HAP-1 (cell line): ENCODE measurements at regions not wholly inside any gene's neighbourhood (a gene's known extent, or its start where the extent isn't known, plus 50 kb on each side); places are given as distances from the start of the nearest gene placed in this dataset.
"Not testable (repeated sequence)": the region's sequence is repeated elsewhere in the genome, so short reads cannot be mapped to it uniquely, and the experiment has no call there.

ENCODE experiments used
- DNase-seq, 2 experiments: peaks; one replicate each; pipeline ENCODE4 v3.0.0-alpha.2; 2016 to 2020; ENCODE audit warnings: low spot score in 2 of 2
- H3K27me3 ChIP-seq: fragments of 250-450 bp; sonication (Bioruptor Pico); 2 replicates; pipeline ENCODE4 v1.5.1; 2020; ENCODE audit warnings: low read depth, mild to moderate bottlenecking, moderate library complexity
- H3K36me3 ChIP-seq: fragments of 250-450 bp; sonication (Bioruptor Pico); replicated peaks from 2 replicates; pipeline ENCODE4 v1.5.1; 2020; ENCODE audit warnings: mild to moderate bottlenecking
- H3K4me1 ChIP-seq: fragments of 250-450 bp; sonication (Bioruptor Pico); 2 replicates; pipeline ENCODE4 v1.5.1; 2020; ENCODE audit warnings: mild to moderate bottlenecking
- H3K4me3 ChIP-seq: fragments of 250-450 bp; sonication (Bioruptor Pico); 2 replicates; pipeline ENCODE4 v1.5.1; 2020; ENCODE audit warnings: mild to moderate bottlenecking, moderate library complexity
- H3K9me3 ChIP-seq: fragments of 250-450 bp; sonication (Bioruptor Pico); 2 replicates; pipeline ENCODE4 v1.5.1; 2020; ENCODE audit warnings: mild to moderate bottlenecking, moderate library complexity
- in situ Hi-C: fragments of 300-500 bp; cut with MboI; formaldehyde crosslinking; loops from 3 replicates; pipeline ENCODE4 v1.14.3; 2020; ENCODE audit warnings: low sequenced_read_pairs, inconsistent platforms, mixed read lengths

GRCh38 chr3:159510988-159511387, 477.6 kb upstream of the IL12A start:
- DNase-seq, H3K4me3 ChIP-seq, H3K4me1 ChIP-seq, in situ Hi-C loops, H3K36me3 ChIP-seq, H3K27me3 ChIP-seq, H3K9me3 ChIP-seq: not testable (repeated sequence)

GRCh38 chr3:159513444-159513843, 475.2 kb upstream of the IL12A start:
- Histone ChIP-seq H3K4me3 (no peak overlapping the region), H3K36me3 (no peaks in the 10 kb centered on the region), H3K27me3 (peaks cover 8% of the 10 kb centered on the region; the same call in 1 of the 2 replicates), H3K4me1 (no peaks in the 10 kb centered on the region), H3K9me3 (no peaks in the 10 kb centered on the region; the same call in 1 of the 2 replicates)
- DNase-seq: no peak
- in situ Hi-C loops: no loop called here

GRCh38 chr3:159513867-159514380, 474.7 kb upstream of the IL12A start:
- H3K4me1 ChIP-seq: no peaks in the 10 kb centered on the region
- no peaks in the 10 kb centered on the region; the same call in 1 of the 2 replicates for H3K9me3 ChIP-seq
- no peak for DNase-seq
- in situ Hi-C loops: no loop called here
- H3K27me3 ChIP-seq: peaks cover 8% of the 10 kb centered on the region; the same call in 1 of the 2 replicates
- no peak overlapping the region for H3K4me3 ChIP-seq
- no peaks in the 10 kb centered on the region for H3K36me3 ChIP-seq

GRCh38 chr3:159517105-159517504, 471.5 kb upstream of the IL12A start:
- no peaks in the 10 kb centered on the region for H3K36me3 ChIP-seq
- in situ Hi-C loops: no loop called here

GRCh38 chr3:159520638-159521037, 468.0 kb upstream of the IL12A start:
- peaks cover 4% of the 10 kb centered on the region; the same call in 1 of the 2 replicates for H3K27me3 ChIP-seq
- no peaks in the 10 kb centered on the region for H3K9me3 ChIP-seq
- DNase-seq: no peak
- no peaks in the 10 kb centered on the region for H3K4me1 ChIP-seq
- H3K36me3 ChIP-seq: no peaks in the 10 kb centered on the region
- in situ Hi-C loops: no loop called here
- no peak overlapping the region for H3K4me3 ChIP-seq

More at GRCh38 chr3:159517105-159517504, 471.5 kb upstream of the IL12A start:
- peaks cover 8% of the 10 kb centered on the region; the same call in 1 of the 2 replicates for H3K27me3 ChIP-seq
- no peak for DNase-seq
- no peaks in the 10 kb centered on the region; the same call in 1 of the 2 replicates for H3K9me3 ChIP-seq
- no peak overlapping the region for H3K4me3 ChIP-seq
- H3K4me1 ChIP-seq: no peaks in the 10 kb centered on the region

- Histone ChIP-seq H3K36me3 (no peaks in the 10 kb centered on the region), H3K27me3 (no peaks in the 10 kb centered on the region), H3K9me3 (no peaks in the 10 kb centered on the region), H3K4me3 (no peak overlapping the region), H3K4me1 (no peaks in the 10 kb centered on the region)
- in situ Hi-C loops: no loop called here
- peak; percentile 30 to 77 for DNase-seq
These were observed 466.4 kb upstream of the IL12A start for GRCh38 chr3:159522276-159522675.

- no peak overlapping the region for H3K4me3 ChIP-seq
- DNase-seq: no peak
- in situ Hi-C loops: no loop called here
- no peaks in the 10 kb centered on the region; the same call in 1 of the 2 replicates for H3K4me1 ChIP-seq
- no peaks in the 10 kb centered on the region for H3K9me3 ChIP-seq
- 0 out of 2 replicates have a peak, but pooled peaks cover 7% of the 10 kb centered on the region for H3K27me3 ChIP-seq
- no peaks in the 10 kb centered on the region for H3K36me3 ChIP-seq
These were observed 460.3 kb upstream of the IL12A start for GRCh38 chr3:159528251-159528895.

GRCh38 chr3:159532577-159532976, 456.1 kb upstream of the IL12A start:
- Histone ChIP-seq H3K4me1 (no peaks in the 10 kb centered on the region; the same call in 1 of the 2 replicates), H3K27me3 (0 out of 2 replicates have a peak, but pooled peaks cover 7% of the 10 kb centered on the region), H3K4me3 (no peak overlapping the region), H3K9me3 (no peaks in the 10 kb centered on the region), H3K36me3 (no peaks in the 10 kb centered on the region)
- in situ Hi-C loops: no loop called here
- no peak for DNase-seq

GRCh38 chr3:159534496-159534895, 454.1 kb upstream of the IL12A start:
- Histone ChIP-seq H3K27me3 (peaks cover 4% of the 10 kb centered on the region; the same call in 1 of the 2 replicates), H3K4me1 (no peaks in the 10 kb centered on the region), H3K36me3 (no peaks in the 10 kb centered on the region), H3K9me3 (no peaks in the 10 kb centered on the region), H3K4me3 (no peak overlapping the region)
- in situ Hi-C loops: no loop called here
- DNase-seq: no peak

GRCh38 chr3:159536876-159537275, 451.8 kb upstream of the IL12A start:
- no peak for DNase-seq
- Histone ChIP-seq H3K9me3 (no peaks in the 10 kb centered on the region), H3K36me3 (no peaks in the 10 kb centered on the region), H3K4me1 (no peaks in the 10 kb centered on the region), H3K4me3 (no peak overlapping the region), H3K27me3 (peaks cover 4% of the 10 kb centered on the region; the same call in 1 of the 2 replicates)
- in situ Hi-C loops: no loop called here

- Histone ChIP-seq H3K9me3 (no peaks in the 10 kb centered on the region), H3K4me1 (no peaks in the 10 kb centered on the region), H3K4me3 (no peak overlapping the region), H3K36me3 (no peaks in the 10 kb centered on the region), H3K27me3 (peaks cover 4% of the 10 kb centered on the region; the same call in 1 of the 2 replicates)
- no peak for DNase-seq
- in situ Hi-C loops: no loop called here
These were observed 450.1 kb upstream of the IL12A start for GRCh38 chr3:159538507-159538906.

GRCh38 chr3:159540882-159541495, 447.6 kb upstream of the IL12A start:
- no peaks in the 10 kb centered on the region for H3K9me3 ChIP-seq
- in situ Hi-C loops: no loop called here
- no peaks in the 10 kb centered on the region for H3K36me3 ChIP-seq
- peaks cover 4% of the 10 kb centered on the region; the same call in 1 of the 2 replicates for H3K27me3 ChIP-seq
- no peak for DNase-seq
- H3K4me3 ChIP-seq: no peak overlapping the region
- no peaks in the 10 kb centered on the region for H3K4me1 ChIP-seq

- DNase-seq: no peak
- Histone ChIP-seq H3K36me3 (no peaks in the 10 kb centered on the region), H3K27me3 (peaks cover 9% of the 10 kb centered on the region; the same call in 1 of the 2 replicates), H3K4me1 (no peaks in the 10 kb centered on the region), H3K9me3 (no peaks in the 10 kb centered on the region), H3K4me3 (no peak overlapping the region)
- in situ Hi-C loops: no loop called here
These were observed 439.8 kb upstream of the IL12A start for GRCh38 chr3:159548675-159549335.

- no peaks in the 10 kb centered on the region for H3K9me3 ChIP-seq
- H3K4me3 ChIP-seq: no peak overlapping the region
- no peaks in the 10 kb centered on the region for H3K27me3 ChIP-seq
- no peak for DNase-seq
- peaks cover 5% of the 10 kb centered on the region for H3K4me1 ChIP-seq
- no peaks in the 10 kb centered on the region for H3K36me3 ChIP-seq
- in situ Hi-C loops: no loop called here
These were observed 433.4 kb upstream of the IL12A start for GRCh38 chr3:159555205-159555604.
